NCI-H1092 treated with DMSO at 0.1 percent for 48 hours (cell line): ENCODE measurements at regions not wholly inside any gene's neighbourhood (a gene's known extent, or its start where the extent isn't known, plus 50 kb on each side); places are given as distances from the start of the nearest gene placed in this dataset.
"Not testable (repeated sequence)": the region's sequence is repeated elsewhere in the genome, so short reads cannot be mapped to it uniquely, and the experiment has no call there.

Source experiments
- DNase-seq: peaks from one replicate; lab custom pipeline; 2025; lab: John Stamatoyannopoulos, UW

- DNase-seq, result no peak
Measured at GRCh38 chr10:80697926-80698325, 160.2 kb downstream of the SH2D4B start.

- DNase-seq, result peak; percentile 15
Measured at GRCh38 chr10:80699602-80700039, 161.9 kb downstream of the SH2D4B start.

- no peak for DNase-seq
Measured at GRCh38 chr10:80700252-80700651, 162.6 kb downstream of the SH2D4B start.

GRCh38 chr10:80700760-80701444, 163.2 kb downstream of the SH2D4B start:
- no peak for DNase-seq

GRCh38 chr10:80701706-80702105, 164.0 kb downstream of the SH2D4B start:
- no peak for DNase-seq

DNA sequence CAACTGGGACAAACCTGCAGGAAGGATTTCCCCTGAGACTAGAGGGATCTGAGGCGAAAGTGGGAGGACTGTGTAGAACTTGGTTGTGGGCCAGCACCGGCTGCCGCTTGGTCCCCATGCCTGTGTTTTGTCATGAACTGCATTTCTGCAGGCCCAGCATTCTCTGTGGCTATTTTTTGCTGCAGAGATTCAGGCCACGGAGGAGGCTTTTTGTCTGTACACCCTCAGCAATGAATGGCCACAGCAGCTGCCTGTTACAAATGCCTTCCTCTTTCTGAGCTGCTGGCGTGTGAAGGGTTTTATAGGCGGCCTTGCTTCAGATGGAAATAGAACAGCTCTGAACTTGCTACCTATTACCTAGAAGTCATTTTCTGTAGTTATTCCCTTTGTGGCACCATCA, 164.4 kb downstream of the SH2D4B start:
- DNase-seq, result no peak

DNA sequence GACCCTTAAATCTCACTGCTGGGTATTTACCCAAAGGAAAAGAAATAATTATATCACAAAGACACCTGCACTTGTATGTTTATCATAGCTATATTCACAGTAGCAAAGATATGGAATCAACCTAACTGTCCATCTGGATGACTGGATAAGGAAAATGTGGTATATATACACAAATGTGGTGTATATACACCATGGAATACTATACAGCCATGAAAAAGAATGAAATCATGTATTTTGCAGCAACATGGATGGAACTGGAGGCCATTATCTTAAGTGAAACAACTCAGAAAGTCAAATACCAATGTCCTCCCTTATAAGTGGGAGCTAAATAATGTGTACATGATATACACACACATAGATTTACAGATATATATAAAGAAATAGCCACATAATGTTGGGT, 168.2 kb downstream of the SH2D4B start:
- no peak for DNase-seq

DNA sequence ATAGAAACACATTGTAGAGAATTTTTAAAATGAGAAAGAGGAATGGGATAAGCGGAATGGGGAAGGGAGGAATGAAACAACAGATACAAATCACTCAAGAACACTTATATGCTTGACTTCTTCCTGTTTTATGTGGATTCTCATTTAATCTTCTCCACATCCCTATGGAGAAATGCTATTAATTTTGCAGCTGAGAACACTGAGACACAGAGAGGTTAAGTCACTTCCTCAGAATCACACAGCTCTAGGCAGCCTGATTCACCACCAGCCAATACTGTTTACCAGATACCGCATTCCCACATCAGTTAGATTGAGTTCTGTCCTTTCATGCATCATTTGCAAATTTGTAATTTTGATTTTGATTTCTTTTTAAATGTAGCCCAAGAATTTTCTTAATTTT, 170.5 kb downstream of the SH2D4B start:
- no peak for DNase-seq

DNA sequence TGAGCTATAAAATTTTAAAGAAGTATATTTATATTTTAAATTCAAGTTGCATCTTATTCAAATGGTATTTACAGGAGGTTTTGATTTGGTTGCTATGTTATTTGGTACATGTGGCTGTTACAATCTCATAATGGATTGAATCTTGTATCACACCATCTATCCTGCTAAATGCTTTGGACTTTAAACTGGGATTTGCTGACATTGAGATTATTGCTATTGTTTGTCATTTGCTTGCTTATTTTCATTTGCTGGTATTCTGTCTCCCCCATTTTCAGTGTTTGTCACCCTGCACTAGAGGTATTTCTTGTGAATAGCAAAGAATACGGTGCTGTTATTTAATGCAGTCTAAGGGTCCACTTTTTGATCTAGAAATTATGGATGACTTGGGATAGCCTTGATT, 171.1 kb downstream of the SH2D4B start:
- DNase-seq, result no peak

DNA sequence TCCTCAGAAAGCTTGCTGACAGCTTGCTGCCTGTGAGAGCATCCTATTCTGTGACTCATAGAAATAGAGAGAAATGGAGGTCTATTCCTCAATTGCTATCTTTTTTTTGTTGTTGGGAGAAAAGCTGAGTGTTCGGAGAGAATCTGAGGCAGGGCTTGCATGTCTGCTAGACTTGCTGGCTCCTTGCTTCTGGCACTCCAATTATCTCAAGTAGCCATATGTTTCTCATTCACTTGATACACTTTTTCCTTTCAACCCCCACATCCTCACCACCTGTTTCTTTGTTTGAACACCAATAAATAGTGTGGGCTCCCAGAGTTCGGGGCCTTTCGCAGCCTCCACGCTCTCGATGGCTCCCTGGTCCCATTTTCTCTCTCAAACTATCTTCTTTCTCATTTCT, 172.2 kb downstream of the SH2D4B start:
- no peak for DNase-seq

DNA sequence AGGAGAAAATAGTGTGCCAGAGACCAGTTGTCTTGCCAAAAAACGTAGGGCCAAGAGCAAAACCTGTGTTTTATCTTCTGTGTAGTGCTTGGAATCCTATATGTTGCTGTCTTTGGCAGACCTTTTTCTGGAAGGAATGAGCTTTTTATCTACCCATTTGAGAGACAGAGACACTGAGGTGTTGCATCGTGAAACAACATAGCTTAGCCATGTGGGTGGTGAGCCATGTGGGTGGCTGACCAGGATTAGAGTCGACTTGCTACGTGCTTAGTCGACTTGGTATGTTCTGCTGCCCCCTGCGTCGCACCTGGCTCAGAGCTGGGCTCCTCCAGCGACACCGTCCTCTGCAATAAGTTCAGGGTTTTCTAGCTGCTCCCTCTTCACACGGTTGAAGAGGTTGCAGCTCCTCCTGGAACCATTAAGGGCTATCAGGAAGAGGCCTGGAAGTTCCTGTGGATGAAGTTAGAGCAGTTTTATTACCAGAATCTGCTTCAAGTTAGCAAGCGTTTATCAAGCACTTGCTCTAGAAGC, 175.8 kb downstream of the SH2D4B start:
- no peak for DNase-seq

DNA sequence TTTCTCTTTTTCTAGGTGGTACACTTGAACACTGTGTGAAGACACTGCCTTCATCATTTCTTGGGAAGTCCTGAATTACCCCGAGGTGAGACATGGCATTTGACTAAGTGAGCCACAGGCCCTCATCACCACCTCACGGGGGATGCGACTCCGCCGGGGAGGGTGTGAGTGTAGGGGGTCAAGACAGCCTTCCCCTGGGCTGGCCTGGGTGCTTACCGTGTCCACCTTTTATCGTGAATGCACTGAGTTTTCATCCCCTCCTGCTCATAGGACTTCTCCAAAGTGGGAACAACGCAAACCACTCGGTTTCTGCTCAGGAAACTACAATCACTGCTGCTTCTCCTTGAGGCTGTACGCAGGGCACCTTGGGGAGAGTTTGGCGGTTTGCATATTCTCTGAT, 176.9 kb downstream of the SH2D4B start:
- DNase-seq, result no peak

DNA sequence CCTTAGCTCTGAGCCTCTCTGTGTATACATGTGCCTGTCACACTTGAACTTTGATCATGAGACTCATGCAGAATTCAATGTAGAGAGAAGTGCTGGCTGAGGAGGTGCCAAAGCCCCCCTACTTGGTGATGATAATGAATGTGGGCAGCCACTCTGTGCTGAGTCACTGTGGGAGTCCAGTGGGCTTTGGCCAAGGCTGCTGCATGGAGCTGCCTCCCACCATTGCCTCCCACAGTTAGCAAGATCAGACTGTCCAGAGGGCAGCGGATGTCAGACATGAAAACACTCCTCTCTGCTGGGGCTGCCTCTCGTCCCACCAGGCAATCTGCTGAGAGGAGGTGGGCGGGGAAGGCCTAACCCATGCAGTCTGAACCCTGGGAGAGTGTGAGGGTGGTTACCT, 180.3 kb downstream of the SH2D4B start:
- DNase-seq, result no peak

GRCh38 chr10:80719935-80720334, 182.2 kb downstream of the SH2D4B start:
- DNase-seq, result no peak

GRCh38 chr10:80720549-80720948, 182.8 kb downstream of the SH2D4B start:
- DNase-seq, result no peak

DNA sequence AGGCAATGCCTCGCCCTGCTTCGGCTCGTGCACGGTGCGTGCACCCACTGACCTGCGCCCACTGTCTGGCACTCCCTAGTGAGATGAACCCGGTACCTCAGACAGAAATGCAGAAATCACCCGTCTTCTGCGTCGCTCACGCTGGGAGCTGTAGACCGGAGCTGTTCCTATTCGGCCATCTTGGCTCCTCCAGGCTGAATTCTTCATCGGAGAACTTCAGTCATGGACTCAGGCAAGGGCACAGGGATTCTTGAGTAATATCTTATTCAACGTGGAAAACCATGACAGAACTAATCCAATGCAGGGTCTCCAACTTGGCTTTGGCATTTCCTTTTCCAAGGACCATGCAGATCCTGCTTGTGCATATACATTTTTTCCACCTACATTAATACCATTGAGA, 190.7 kb downstream of the SH2D4B start:
- not testable (repeated sequence) for DNase-seq

GRCh38 chr10:80729896-80730295, 192.2 kb downstream of the SH2D4B start:
- DNase-seq, result no peak

- DNase-seq, result no peak
Measured at GRCh38 chr10:80730522-80730921, 192.8 kb downstream of the SH2D4B start.

- DNase-seq, result no peak
Measured at GRCh38 chr10:80734589-80734988, 196.9 kb downstream of the SH2D4B start.

DNA sequence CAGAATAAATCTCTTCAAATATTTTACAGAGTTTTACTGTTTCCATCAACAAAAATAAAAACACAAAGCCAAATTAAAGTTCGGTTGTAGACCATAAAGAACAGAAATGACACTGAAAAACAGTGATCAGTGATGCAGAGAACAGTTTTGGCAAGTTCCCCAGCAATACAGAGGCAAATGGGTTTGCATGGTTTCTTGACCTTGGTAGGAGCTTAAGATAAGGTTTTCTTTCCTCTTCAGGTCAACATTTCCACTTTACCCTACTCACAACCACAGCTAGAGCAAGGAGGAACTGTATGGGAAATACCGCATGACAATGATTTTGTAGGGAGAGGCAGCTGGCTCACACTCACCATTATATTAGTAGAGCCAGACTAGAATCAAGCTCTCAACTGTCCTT, 199.5 kb downstream of the SH2D4B start:
- DNase-seq, result no peak

GRCh38 chr10:80739328-80739727, 201.6 kb downstream of the SH2D4B start:
- DNase-seq, result no peak

DNA sequence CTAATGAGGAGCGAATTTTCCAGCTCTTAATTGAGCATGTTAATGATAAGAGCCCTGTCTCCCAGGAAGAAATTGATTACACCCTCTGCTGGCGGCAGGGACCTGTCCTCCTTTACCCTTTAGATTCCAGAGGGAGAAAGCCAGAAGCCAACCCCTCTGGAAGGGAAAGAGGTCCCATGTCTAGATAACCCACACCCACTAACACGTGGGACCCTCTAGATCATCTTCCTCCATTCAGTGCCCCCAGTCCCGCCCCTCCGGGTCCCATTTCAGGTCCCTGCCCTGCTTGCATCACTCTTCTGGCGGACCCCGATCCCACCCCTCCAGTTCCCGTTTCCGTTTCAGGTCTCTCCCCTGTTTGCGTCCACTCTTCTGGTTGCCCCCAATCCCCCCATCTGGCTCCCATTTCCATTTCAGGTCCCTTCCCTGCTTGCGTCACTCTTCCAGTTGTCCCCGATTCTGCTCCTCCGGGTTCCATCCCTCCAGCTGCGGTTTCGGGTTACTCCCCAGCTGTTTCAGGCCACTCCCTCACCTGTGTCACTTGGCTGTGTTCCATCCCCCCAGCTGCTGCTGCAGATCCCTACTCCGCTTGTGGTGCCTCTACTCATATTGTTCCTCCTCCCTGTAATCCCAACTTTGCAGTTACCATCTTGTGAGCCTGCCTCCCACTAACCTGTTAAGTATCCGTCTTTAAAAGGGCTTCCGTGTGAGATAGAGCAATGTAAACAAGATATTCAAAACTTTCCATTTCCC, 202.4 kb downstream of the SH2D4B start:
- no peak for DNase-seq

GRCh38 chr10:80741278-80741677, 203.6 kb downstream of the SH2D4B start:
- DNase-seq, result no peak
